OCI-LY7 (cell line): ENCODE measurements at regions not wholly inside any gene's neighbourhood (a gene's known extent, or its start where the extent isn't known, plus 50 kb on each side); places are given as distances from the start of the nearest gene placed in this dataset.
"Not testable (repeated sequence)": the region's sequence is repeated elsewhere in the genome, so short reads cannot be mapped to it uniquely, and the experiment has no call there.

Source experiments
- BruUV-seq: library from RNA; stranded (reverse); fragments of 400-500 nt; replicated peaks from 2 replicates; lab custom pipeline; 2021; lab: Mats Ljungman, UMichigan
- CTCF ChIA-PET: fragments of 300-600 bp; sonication (Branson Sonifier 250); formaldehyde crosslinking; loops from one replicate; lab custom pipeline; 2022; ENCODE audit warnings: antibody characterized with exemption; ENCODE audit not compliant: unreplicated experiment; lab: Charles Lee
- POLR2A ChIA-PET: fragments of 300-600 bp; sonication (Branson Sonifier 250); formaldehyde crosslinking; loops from one replicate; lab custom pipeline; 2022; ENCODE audit warnings: antibody characterized with exemption; lab: Charles Lee
- DNase-seq: peaks from one replicate; pipeline ENCODE4 v3.0.0-alpha.2; 2015; ENCODE audit warnings: low spot score
- H2AFZ ChIP-seq: fragments of 200-600 bp; sonication (generic), shearing (Covaris generic); 2 replicates; pipeline ENCODE4 v1.6.1; 2014; ENCODE audit warnings: mild to moderate bottlenecking, antibody characterized with exemption, low read length, moderate library complexity
- H3K27ac ChIP-seq: fragments of 200-600 bp; sonication (generic); 2 replicates; pipeline ENCODE4 v1.5.1; 2014; ENCODE audit warnings: mixed run types, low read depth, mild to moderate bottlenecking, moderate library complexity, low read length, inconsistent platforms; ENCODE audit not compliant: poor library complexity, severe bottlenecking
- H3K36me3 ChIP-seq: fragments of 200-600 bp; sonication (generic); 2 replicates; pipeline ENCODE4 v1.6.1; 2014; ENCODE audit warnings: mild to moderate bottlenecking, antibody characterized with exemption, low read length, moderate library complexity, mixed read lengths; ENCODE audit not compliant: insufficient read depth
- H3K4me1 ChIP-seq: fragments of 200-600 bp; sonication (generic); 2 replicates; pipeline ENCODE4 v1.5.1; 2014; ENCODE audit warnings: mild to moderate bottlenecking, low read length; ENCODE audit not compliant: insufficient read depth, poor library complexity, severe bottlenecking
- H3K4me2 ChIP-seq: fragments of 200-600 bp; sonication (generic); 2 replicates; pipeline ENCODE4 v1.6.1; 2014; ENCODE audit warnings: mild to moderate bottlenecking, low read length
- H3K4me3 ChIP-seq: fragments of 200-600 bp; sonication (generic); 2 replicates; pipeline ENCODE4 v1.5.1; 2014; ENCODE audit warnings: mild to moderate bottlenecking, low read depth, low read length; ENCODE audit not compliant: poor library complexity, severe bottlenecking
- H3K79me2 ChIP-seq: fragments of 200-600 bp; sonication (generic); 2 replicates; pipeline ENCODE4 v1.6.1; 2016; ENCODE audit warnings: low read depth, mild to moderate bottlenecking, low read length, moderate library complexity, mixed read lengths; ENCODE audit not compliant: insufficient read depth
- H3K9me2 ChIP-seq: fragments of 200-600 bp; sonication (generic); 2 replicates; pipeline ENCODE4 v1.6.1; 2016; ENCODE audit warnings: mild to moderate bottlenecking, low read length, mixed read lengths; ENCODE audit not compliant: insufficient read depth
- H3K9me3 ChIP-seq: fragments of 200-600 bp; sonication (generic); 2 replicates; pipeline ENCODE4 v1.6.1; 2014; ENCODE audit warnings: mild to moderate bottlenecking, mixed run types, low read length, mixed read lengths
- H4K20me1 ChIP-seq: fragments of 200-600 bp; sonication (generic); 2 replicates; pipeline ENCODE4 v1.6.1; 2014; ENCODE audit warnings: mild to moderate bottlenecking, antibody characterized with exemption, low read length, moderate library complexity, mixed read lengths; ENCODE audit not compliant: insufficient read depth
- CTCF ChIP-seq: fragments of 200-600 bp; sonication (generic); conservative IDR thresholded peaks from 2 replicates; pipeline ENCODE4 v1.5.1; 2014; ENCODE audit warnings: mild to moderate bottlenecking, antibody characterized with exemption, low read length, moderate library complexity, mixed read lengths
- EZH2phosphoT487 ChIP-seq: fragments of 200-600 bp; sonication (generic); IDR thresholded peaks from 2 replicates; pipeline ENCODE4 v1.6.1; 2018; ENCODE audit warnings: low read depth, borderline replicate concordance, mild to moderate bottlenecking, mixed run types, antibody characterized with exemption, low read length, moderate library complexity, mixed read lengths
- intact Hi-C: fragments of 100-400 bp; cut with micrococcal nuclease; formaldehyde crosslinking; loops from one replicate; pipeline ENCODE4 v1.10.0; 2022; ENCODE audit not compliant: unreplicated experiment

GRCh38 chr21:18114810-18115209 is 129.8 kb upstream of the CHODL start:
- no TSS peak for BruUV-seq

GRCh38 chr21:18104802-18105201 is 139.8 kb upstream of the CHODL start:
- DNase-seq: no peak
- H3K4me3 ChIP-seq: no peak overlapping the region
- intact Hi-C loops: no loop called here
- no peaks in the 10 kb centered on the region for H3K9me2 ChIP-seq
- no TSS peak for BruUV-seq
- H3K9me3 ChIP-seq: no peaks in the 10 kb centered on the region
- no peaks in the 10 kb centered on the region for H3K79me2 ChIP-seq
- no peak overlapping the region for H2AFZ ChIP-seq
- no peak overlapping the region for H3K27ac ChIP-seq
- H3K4me1 ChIP-seq: no peaks in the 10 kb centered on the region
- no peaks in the 10 kb centered on the region for H3K36me3 ChIP-seq
- H4K20me1 ChIP-seq: no peaks in the 10 kb centered on the region
- ChIA-PET CTCF (no interaction called here), POLR2A (interaction anchor here (0.7 to 1.1 kb wide), 2 partner anchors 11 to 19 kb away, joined by 3 read pairs; no protein-coding TSS in a partner anchor)
- TF ChIP-seq CTCF (no peak), EZH2phosphoT487 (no peak)
- no peak overlapping the region for H3K4me2 ChIP-seq

More at GRCh38 chr21:18114810-18115209, 129.8 kb upstream of the CHODL start:
- H3K36me3 ChIP-seq: no peaks in the 10 kb centered on the region
- CTCF ChIA-PET: no interaction called here
- DNase-seq: no peak
- H3K4me2 ChIP-seq: no peak overlapping the region
- intact Hi-C loops: no loop called here
- no peaks in the 10 kb centered on the region for H3K9me2 ChIP-seq
- no peaks in the 10 kb centered on the region for H3K79me2 ChIP-seq
- no peaks in the 10 kb centered on the region for H3K9me3 ChIP-seq
- no peaks in the 10 kb centered on the region for H4K20me1 ChIP-seq
- H2AFZ ChIP-seq: no peak overlapping the region
- H3K4me1 ChIP-seq: no peaks in the 10 kb centered on the region
- H3K27ac ChIP-seq: no peak overlapping the region
- no peak overlapping the region for H3K4me3 ChIP-seq
- POLR2A ChIA-PET: no interaction called here
- no peak for TF ChIP-seq CTCF
- no peak for TF ChIP-seq EZH2phosphoT487

- H2AFZ ChIP-seq, H3K9me3 ChIP-seq, H4K20me1 ChIP-seq, H3K4me2 ChIP-seq, H3K4me1 ChIP-seq, H3K36me3 ChIP-seq, intact Hi-C loops, H3K4me3 ChIP-seq, POLR2A ChIA-PET, H3K9me2 ChIP-seq, DNase-seq, CTCF ChIA-PET, H3K79me2 ChIP-seq, BruUV-seq, H3K27ac ChIP-seq: not testable (repeated sequence)
Observed at GRCh38 chr21:18096413-18096812, 148.2 kb upstream of the CHODL start.
